ENCODE measurements at regions not wholly inside any gene's neighbourhood (a gene's known extent, or its start where the extent isn't known, plus 50 kb on each side); places are given as distances from the start of the nearest gene placed in this dataset.
"Not testable (repeated sequence)": the region's sequence is repeated elsewhere in the genome, so short reads cannot be mapped to it uniquely, and the experiment has no call there.

GRCh38 chr12:89289720-89290119 lies 62.6 kb downstream of the DUSP6 start:
- no peak for DNase-seq (ENCODE audit: extremely low read depth in 1 of 11, low read depth in 9 of 11, low spot score in 4 of 11)

GRCh38 chr12:89288959-89289358 lies 63.3 kb downstream of the DUSP6 start:
- no peak for DNase-seq (ENCODE audit: extremely low read depth in 1 of 11, low read depth in 9 of 11, low spot score in 4 of 11)

GRCh38 chr12:89286501-89286900 lies 65.8 kb downstream of the DUSP6 start:
- no peak for DNase-seq (ENCODE audit: extremely low read depth in 1 of 11, low read depth in 9 of 11, low spot score in 4 of 11)

DNA sequence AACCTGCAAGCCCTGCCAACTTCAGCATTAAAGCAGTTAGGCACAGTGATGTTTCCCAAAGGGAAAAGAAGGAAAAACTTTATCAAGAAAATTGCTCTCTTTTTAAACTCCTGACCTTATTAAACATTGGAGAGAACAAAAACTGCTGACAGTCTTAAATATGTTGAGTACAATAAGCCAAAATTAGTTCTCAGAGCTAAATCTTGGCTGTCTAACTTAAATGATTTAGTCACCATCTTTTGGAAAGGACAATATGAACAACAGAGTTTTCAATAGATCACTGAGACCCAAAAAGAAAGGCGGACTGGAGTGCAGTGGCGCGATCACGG lies 70.8 kb downstream of the DUSP6 start:
- no peak for DNase-seq (ENCODE audit: extremely low read depth in 1 of 11, low read depth in 9 of 11, low spot score in 4 of 11)

DNA sequence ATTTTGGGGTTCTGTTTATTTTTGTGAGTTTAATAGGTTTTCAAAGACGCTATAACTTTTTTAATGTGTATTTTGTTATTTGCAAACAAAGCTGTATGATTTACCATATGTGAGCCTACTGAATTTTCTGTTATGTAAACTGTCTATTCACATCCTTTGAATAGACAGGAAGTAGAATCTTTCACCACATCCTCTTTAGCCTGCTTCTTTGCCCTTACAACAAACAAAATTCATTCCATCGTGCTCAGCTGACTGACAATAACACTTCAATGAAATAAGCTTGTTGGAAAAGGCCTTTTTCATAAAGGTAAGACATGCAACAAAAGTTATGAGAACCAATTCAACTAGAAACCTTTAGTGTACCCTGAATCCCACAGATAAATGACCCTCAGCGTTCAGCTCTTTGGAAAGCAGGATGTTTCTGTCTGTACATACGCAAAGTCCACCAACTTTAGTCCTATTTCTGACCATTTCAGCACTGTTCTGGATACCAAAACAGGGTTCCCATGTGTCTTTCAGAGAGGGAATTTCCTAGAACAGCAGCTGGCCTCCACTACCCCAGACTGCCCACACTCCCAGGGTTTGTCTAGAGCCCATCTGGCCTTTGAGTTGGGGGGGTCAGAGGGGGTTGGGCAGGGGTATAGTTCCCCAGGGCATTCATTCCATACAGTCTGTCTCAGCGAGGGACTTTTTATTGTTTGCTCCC lies 71.3 kb downstream of the DUSP6 start:
- no peak for DNase-seq (ENCODE audit: extremely low read depth in 1 of 11, low read depth in 9 of 11, low spot score in 4 of 11)

DNA sequence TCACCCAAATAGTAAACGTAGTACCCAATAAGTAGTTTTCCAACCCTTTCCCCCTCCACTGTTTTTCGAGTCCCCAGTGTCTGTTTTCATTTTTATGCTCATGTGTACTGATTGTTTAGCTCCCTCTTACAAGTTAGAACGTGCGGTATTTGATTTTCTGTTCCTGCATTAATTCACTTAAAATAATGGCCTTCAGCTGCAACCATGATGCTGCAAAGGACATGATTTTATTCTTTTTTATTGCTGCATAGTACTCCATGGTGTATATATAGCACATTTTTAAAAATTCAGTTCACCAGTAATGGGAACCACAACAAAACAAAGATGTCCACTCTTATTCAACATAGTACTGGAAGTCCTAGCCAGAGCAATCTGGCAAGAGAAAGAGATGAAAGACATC lies 72.8 kb downstream of the DUSP6 start:
- DNase-seq (ENCODE audit: extremely low read depth in 1 of 11, low read depth in 9 of 11, low spot score in 4 of 11), result no peak

GRCh38 chr12:89278862-89279261 lies 73.4 kb downstream of the DUSP6 start:
- no peak for DNase-seq (ENCODE audit: extremely low read depth in 1 of 11, low read depth in 9 of 11, low spot score in 4 of 11)

DNA sequence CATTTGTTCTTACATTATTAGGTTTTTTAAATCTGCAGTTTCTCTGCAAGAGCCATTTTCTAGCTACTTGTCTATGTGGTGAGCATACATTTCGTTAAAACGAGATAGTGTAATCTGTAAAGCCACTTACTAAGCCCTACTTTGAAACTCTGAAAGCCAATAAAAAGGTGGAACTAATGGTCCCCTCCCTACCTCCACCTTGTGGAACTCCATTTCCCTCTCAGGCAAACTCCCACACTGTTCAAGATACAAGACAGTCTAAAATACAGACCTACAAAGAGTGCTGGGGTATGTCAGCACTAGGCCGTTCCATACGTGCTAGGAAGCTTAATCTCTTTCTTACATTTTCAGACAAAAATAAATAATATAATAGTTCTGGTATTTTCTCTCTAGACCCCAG lies 74.1 kb downstream of the DUSP6 start:
- no peak for DNase-seq (ENCODE audit: extremely low read depth in 1 of 11, low read depth in 9 of 11, low spot score in 4 of 11)

DNA sequence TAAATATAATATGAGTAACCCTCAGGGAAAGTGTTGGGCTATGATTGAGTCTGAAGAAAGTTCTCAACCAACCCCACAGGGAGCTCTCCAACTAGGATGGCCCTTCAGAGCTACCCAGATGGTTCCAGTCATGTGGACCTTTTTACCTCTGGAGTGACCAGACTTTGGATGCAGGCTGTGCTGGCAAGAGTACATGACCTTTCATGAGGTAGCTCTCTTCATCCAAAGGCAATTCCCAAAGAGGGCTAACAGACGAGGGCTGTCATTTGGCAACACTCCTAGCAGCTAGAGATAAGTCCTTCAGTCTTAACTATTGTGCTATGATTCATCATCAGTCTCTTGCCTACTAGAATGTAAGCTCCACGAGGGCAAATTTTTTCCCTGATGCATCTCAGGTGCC lies 75.4 kb downstream of the DUSP6 start:
- no peak for DNase-seq (ENCODE audit: extremely low read depth in 1 of 11, low read depth in 9 of 11, low spot score in 4 of 11)

- no peak for DNase-seq (ENCODE audit: extremely low read depth in 1 of 11, low read depth in 9 of 11, low spot score in 4 of 11)
These were observed 78.8 kb downstream of the DUSP6 start for GRCh38 chr12:89273525-89273924.

- no peak for DNase-seq (ENCODE audit: extremely low read depth in 1 of 11, low read depth in 9 of 11, low spot score in 4 of 11)
These were observed 81.8 kb downstream of the DUSP6 start for GRCh38 chr12:89270548-89270947.

GRCh38 chr12:89269174-89269573 lies 83.1 kb downstream of the DUSP6 start:
- DNase-seq (ENCODE audit: extremely low read depth in 1 of 11, low read depth in 9 of 11, low spot score in 4 of 11), result no peak

GRCh38 chr12:89267404-89267803 lies 84.9 kb downstream of the DUSP6 start:
- no peak for DNase-seq (ENCODE audit: extremely low read depth in 1 of 11, low read depth in 9 of 11, low spot score in 4 of 11)

DNA sequence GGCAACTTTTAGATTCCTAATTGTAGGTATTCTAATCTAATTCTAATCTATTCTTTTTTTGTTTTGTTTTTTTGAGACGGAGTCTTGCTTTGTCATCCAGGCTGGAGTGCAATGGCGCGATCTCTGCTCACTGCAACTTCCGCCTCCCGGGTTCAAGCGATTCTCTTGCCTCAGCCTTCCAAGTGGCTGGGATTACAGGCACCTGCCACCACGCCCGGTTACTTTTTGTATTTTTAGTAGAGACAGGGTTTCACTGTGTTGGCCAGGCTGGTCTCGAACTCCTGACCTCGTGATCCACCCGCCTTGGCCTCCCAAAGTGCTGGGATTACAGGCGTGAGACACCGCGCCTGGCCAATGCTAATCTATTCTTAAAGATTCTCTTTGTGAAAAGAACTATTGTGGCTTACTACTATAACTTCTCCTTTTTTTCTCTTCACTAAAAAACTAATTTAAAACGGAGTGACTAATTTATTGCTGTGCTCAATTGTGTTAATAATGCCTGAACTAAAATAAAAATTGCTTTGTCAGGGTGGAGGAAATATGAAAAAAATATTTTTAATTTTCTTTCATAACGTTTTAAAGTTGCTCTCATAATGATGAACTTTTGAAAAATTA lies 85.6 kb downstream of the DUSP6 start:
- DNase-seq (ENCODE audit: extremely low read depth in 1 of 11, low read depth in 9 of 11, low spot score in 4 of 11), result not testable (repeated sequence)

GRCh38 chr12:89264837-89265236 lies 87.5 kb downstream of the DUSP6 start:
- no peak for DNase-seq (ENCODE audit: extremely low read depth in 1 of 11, low read depth in 9 of 11, low spot score in 4 of 11)

- no peak for DNase-seq (ENCODE audit: extremely low read depth in 1 of 11, low read depth in 9 of 11, low spot score in 4 of 11)
These were observed 88.4 kb downstream of the DUSP6 start for GRCh38 chr12:89263900-89264299.

- DNase-seq (ENCODE audit: extremely low read depth in 1 of 11, low read depth in 9 of 11, low spot score in 4 of 11), result no peak
These were observed 89.3 kb downstream of the DUSP6 start for GRCh38 chr12:89262855-89263552.

DNA sequence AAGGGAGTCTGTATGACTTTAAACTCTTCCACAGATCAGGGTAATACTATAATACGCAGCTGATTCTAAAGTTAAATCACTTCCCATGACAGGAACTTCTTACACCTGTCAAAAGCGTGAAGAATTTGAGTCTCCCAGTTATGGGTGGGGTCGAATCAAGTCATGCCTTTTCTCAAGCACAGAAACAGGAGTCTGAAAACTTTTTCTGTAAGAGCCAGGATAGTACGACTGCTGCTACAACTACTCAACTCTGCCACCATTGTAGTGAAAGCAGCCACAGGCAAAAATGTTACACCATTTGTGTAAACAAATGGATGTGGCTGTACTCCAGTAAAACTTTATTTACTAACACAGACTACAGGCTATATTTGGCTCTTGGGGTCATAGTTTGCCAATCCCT lies 90.3 kb downstream of the DUSP6 start:
- DNase-seq (ENCODE audit: extremely low read depth in 1 of 11, low read depth in 9 of 11, low spot score in 4 of 11), result no peak

DNA sequence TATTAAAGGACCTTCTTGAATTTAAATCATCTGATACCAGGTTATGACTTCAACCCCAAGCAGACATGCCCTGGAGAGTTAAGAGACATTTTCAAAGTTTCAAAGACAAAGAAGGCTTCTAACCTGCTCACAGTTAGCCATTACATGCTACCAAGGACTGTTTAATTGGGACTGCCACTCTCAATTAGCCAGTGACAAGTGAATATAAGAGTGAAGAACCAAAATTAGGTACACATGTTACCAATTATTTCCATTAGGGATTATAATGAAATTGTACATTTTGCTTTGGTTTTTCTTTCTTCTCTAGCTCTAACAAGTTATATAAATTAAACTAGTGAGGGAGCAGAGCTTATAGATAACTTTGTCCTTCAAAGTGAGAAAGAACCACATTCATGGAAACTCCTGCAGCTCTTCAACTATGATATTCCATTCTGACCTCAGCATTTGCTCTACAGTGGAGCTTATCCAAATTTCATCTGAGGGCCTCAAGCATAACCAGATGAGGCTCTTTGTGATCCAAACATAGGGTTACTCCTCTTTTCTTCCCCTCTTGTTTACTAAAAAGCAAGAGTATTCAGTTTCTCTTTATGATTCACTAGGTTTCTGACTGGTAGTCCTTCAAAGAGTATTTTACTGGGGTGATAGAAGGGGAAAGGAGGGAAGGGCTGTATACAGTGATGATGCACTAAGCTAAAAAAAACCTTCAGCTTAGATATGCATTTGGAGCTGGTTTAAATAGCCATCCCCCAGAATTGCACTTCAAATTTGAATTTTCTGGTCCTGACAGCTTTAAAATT lies 91.3 kb downstream of the DUSP6 start:
- no peak for DNase-seq (ENCODE audit: extremely low read depth in 1 of 11, low read depth in 9 of 11, low spot score in 4 of 11)

DNA sequence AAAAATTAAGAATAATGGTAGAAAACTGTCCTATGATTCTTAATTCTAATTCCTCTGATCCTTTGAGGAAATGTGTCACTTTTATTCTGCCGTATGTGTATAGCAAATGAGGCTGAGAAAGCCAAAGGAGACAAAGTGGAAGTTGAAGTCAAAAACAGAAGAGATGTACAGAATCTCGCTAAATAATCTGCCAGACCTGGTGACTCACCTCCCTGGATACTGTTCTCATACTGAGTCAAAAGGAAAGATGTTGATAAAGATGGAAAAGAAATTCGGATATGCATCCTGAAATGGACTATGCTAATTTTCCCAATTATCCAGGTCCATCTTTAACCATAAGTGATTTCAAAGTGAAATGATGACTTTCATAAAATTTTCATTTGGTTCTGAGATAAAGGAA lies 92.5 kb downstream of the DUSP6 start:
- DNase-seq (ENCODE audit: extremely low read depth in 1 of 11, low read depth in 9 of 11, low spot score in 4 of 11), result no peak

Data from renal cortex interstitium (tissue), 11 donors.